ENCODE measurements at regions not wholly inside any gene's neighbourhood (a gene's known extent, or its start where the extent isn't known, plus 50 kb on each side); places are given as distances from the start of the nearest gene placed in this dataset.

GRCh38 chr15:49721091-49721490 is 100.2 kb downstream of the DTWD1 start:
- TF ChIP-seq CTCF (IDR thresholded peaks at IDR 0.05) (no peak), EP300 (IDR thresholded peaks at IDR 0.05) (no peak), POLR2A (IDR thresholded peaks at IDR 0.05) (no peak)
